GM18951 (cell line): ENCODE measurements at regions not wholly inside any gene's neighbourhood (a gene's known extent, or its start where the extent isn't known, plus 50 kb on each side); places are given as distances from the start of the nearest gene placed in this dataset.
"Not testable (repeated sequence)": the region's sequence is repeated elsewhere in the genome, so short reads cannot be mapped to it uniquely, and the experiment has no call there.

ENCODE experiments used
- POLR2A ChIP-seq: IDR thresholded peaks from 4 replicates; pipeline ENCODE4 v1.6.1; 2011; ENCODE audit warnings: mild to moderate bottlenecking; ENCODE audit not compliant: insufficient read length, insufficient read depth; ENCODE audit errors: extremely low read depth
- in situ Hi-C: fragments of 300-500 bp; cut with MboI; formaldehyde crosslinking; loops from one replicate; pipeline ENCODE4 v1.12.0; 2022; ENCODE audit warnings: low sequenced_read_pairs, mixed read lengths, inconsistent platforms; ENCODE audit not compliant: unreplicated experiment

DNA sequence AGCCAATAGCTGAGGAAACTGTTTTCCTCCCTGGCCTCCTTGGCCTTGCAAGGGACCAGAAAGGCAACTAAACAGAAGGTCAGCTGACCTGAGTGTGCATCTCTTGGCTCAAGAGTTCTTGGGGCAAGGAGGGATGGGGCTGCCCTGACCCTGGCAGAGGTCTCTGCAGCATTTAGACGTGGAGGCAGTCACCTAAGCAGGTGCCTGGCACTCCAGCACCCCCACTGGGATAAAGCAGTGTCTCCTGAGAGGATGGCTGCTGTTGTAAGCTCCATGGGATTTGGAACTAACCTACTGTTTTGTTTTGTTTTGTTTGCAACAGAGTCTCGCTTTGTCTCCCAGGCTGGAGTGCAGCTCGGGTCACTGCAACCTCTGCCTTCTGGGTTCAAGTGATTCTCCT lies 185.2 kb downstream of the TBC1D2B start:
- TF ChIP-seq POLR2A: no peak
- in situ Hi-C loops: no loop called here

- in situ Hi-C loops: not testable (repeated sequence)
Measured at GRCh38 chr15:77891862-77892261, 185.6 kb downstream of the TBC1D2B start.

DNA sequence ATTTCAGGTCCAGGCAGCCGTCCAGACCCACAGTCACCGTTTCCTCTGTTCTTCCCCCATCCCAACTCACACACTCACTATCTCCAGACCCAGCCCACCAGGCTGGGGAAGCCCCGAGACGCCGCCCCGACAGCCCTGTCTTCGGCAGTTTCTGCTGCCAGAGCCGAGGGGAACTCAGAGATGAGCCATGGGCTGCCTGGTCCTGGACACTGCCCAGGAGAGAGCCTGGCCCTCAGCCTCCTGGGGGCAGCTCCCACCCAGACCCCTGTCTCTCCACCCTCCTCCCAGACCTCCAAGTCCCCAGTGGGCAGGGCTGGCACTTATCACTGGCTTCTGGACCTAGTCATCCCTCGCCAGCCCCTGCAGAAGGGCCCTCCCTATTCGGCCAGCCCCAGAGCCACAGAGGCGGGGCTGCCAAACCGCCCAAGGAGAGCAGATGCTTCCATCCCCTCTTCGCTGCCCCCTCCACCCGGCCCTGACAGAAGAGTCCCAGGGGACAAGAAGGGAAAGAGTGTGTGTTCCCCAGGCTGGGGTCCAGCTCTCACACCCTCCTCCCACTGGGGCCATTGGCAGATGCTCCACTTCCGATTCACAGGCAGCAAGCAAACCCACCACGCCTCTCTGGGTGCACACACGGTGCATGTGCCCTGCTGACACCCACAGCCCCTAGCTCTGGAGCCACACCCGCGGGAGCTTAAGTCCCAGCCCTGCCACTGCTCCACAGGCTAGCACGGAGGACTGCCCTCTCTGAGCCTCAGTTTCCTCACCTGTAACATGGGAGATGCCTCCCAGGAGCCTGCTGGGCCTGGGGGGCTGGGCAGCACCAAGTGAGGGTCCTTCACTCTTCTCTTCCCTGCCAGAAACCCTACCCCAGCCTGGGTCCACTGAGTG lies 186.4 kb downstream of the TBC1D2B start:
- in situ Hi-C loops: not testable (repeated sequence)

DNA sequence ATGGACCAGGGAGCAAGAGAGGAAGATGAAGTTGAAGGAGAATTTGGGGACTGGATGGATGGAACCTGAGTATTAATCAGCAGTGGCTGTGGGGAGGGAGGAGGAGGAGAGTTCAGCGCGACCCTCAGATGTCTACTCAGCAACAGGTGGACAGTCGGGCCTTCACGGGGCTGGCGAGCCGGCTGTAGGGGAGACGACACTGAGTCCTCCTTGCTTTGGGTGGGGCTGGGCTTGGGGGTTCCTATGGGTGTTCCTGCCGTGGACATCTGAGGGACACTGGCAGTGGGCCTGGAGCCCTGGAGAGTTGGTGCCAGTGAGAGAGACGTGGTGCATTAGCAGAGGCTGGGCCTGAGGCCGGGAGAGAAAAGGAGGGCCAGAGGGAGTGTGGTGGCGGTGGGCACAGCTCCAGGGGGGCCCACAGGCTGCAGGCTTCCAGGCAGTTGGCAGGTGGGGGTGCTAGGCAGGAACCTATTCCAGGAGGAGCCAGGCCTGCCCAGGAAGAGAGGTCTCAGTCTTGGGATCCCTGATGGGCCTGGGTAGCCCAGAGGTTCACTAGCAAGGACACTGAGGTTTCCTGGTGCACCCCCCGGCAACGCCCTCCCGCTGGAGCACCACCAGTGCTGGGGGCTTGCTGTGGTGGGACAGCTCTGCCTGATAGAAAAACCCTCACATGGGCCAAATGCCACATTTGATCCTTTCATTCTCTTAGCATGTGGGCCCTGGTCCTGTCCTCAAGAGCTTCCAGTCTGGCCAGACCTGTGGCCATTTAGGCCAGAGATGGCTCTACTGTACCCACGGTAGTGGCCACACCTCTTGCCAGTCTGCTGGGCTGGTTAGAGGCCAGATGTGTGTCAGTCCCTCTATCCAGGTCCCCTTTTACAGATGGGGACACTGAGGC lies 187.4 kb downstream of the TBC1D2B start:
- in situ Hi-C loops: not testable (repeated sequence)

GRCh38 chr15:77889009-77889806 lies 188.3 kb downstream of the TBC1D2B start:
- in situ Hi-C loops: no loop called here
- TF ChIP-seq POLR2A: no peak

DNA sequence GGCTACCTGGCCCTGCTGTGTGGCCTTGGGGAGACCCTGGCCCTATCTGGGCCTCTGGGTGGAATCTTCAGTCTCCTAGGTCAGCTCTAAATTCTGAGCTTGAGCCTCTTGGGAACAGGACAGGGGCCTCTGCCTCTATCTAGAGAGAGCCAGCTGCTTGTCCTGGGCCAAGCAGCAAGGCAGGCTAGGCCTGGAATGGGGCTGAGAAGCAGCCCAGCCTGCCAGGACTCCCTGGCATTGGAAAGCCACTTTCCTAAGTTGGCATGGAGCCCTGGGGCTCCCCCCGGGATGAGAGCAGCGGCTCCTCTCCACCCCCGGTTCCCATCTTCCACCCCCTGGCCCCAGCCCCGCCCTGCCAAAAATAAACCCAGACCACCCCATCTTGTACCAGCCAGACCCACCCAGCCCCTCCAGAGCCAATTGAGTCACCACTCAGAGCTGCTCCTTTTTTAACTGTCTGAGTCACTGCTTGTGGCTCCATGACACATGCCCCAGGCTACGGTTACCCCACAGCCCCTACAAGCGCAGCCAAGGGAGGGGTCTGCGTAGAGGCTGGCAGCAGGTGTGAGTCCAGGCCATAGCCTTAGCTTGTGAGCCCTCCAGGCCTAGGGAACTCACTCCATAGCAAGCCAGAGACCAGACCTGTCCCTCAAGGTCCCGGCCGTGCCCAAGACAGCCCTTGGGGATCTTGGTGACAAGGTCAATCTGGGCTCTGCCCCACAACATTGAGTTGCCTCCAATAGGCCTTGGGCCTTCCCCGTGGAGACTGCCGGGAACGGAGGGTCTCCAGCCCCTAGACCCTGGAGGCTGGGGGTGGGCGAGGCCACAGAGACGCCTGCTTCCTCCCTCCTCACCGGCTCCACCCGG lies 189.7 kb downstream of the TBC1D2B start:
- in situ Hi-C loops: not testable (repeated sequence)

- in situ Hi-C loops: no loop called here
Measured at GRCh38 chr15:77886805-77887448, 190.6 kb downstream of the TBC1D2B start.

GRCh38 chr15:77885877-77886500 lies 191.5 kb downstream of the TBC1D2B start:
- in situ Hi-C loops: not testable (repeated sequence)

More at GRCh38 chr15:77886805-77887448, 190.6 kb downstream of the TBC1D2B start:
- no peak for TF ChIP-seq POLR2A

GRCh38 chr15:77883012-77883411 lies 194.5 kb downstream of the TBC1D2B start:
- in situ Hi-C loops: not testable (repeated sequence)

DNA sequence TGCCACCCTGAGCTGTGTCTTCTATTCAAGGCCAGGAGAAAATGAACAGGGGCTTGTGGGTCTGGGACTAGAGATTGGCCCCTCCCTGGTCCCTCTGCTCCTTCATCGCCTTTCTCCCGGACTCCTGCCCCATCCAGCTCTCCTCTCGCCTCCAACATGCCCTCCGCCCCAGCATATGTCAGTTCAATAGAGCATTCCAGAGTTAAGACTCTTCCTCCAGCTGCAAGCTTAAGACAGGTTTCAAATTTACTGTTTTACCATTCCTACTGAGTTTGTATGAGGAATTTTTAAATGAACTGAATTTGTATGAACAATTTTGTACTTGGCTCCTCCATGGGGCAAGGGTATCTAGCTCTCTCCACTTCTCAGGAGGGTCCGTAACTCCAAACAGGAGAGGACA lies 195.6 kb downstream of the TBC1D2B start:
- no peak for TF ChIP-seq POLR2A
- in situ Hi-C loops: no loop called here

GRCh38 chr15:77881535-77881934 lies 196.0 kb downstream of the TBC1D2B start:
- in situ Hi-C loops: not testable (repeated sequence)

- in situ Hi-C loops: not testable (repeated sequence)
Measured at GRCh38 chr15:77879466-77879865, 198.0 kb downstream of the TBC1D2B start.
